GM12878 (cell line): ENCODE measurements at regions not wholly inside any gene's neighbourhood (a gene's known extent, or its start where the extent isn't known, plus 50 kb on each side); places are given as distances from the start of the nearest gene placed in this dataset.

Source experiments
- CBFB ChIP-seq: IDR thresholded peaks from 2 replicates; pipeline ENCODE4 v1.6.1; 2016; ENCODE audit warnings: antibody characterized with exemption, low read depth
- GABPA ChIP-seq: IDR thresholded peaks from 2 replicates; pipeline ENCODE4 v1.6.1; 2014; ENCODE audit warnings: antibody characterized with exemption, low read depth, mild to moderate bottlenecking, inconsistent platforms
- IKZF1 ChIP-seq: fragments of 450-650 bp; conservative IDR thresholded peaks from 2 replicates; pipeline ENCODE4 v1.6.1; 2017; ENCODE audit warnings: antibody characterized with exemption, mild to moderate bottlenecking
- ZBED1 ChIP-seq: IDR thresholded peaks from 2 replicates; pipeline ENCODE4 v1.6.1; 2016; ENCODE audit warnings: borderline replicate concordance
- TF ChIP-seq, protein P1 (sequence below): IDR thresholded peaks from 2 replicates; pipeline ENCODE4 v1.6.1; 2012; ENCODE audit warnings: improper control_type of control experiment, low read depth, low read length; ENCODE audit not compliant: insufficient replicate concordance
- TF ChIP-seq, protein P2 (sequence below): IDR thresholded peaks from 2 replicates; pipeline ENCODE4 v1.6.1; 2011; ENCODE audit warnings: borderline replicate concordance, low read depth, mild to moderate bottlenecking, moderate library complexity, low read length; ENCODE audit not compliant: insufficient read depth, poor library complexity, severe bottlenecking
- TF ChIP-seq, protein P3 (sequence below): fragments of 150-350 bp; IDR thresholded peaks from 2 replicates; pipeline ENCODE4 v1.6.1; 2014; ENCODE audit warnings: mild to moderate bottlenecking, low read depth, low read length

DNA sequence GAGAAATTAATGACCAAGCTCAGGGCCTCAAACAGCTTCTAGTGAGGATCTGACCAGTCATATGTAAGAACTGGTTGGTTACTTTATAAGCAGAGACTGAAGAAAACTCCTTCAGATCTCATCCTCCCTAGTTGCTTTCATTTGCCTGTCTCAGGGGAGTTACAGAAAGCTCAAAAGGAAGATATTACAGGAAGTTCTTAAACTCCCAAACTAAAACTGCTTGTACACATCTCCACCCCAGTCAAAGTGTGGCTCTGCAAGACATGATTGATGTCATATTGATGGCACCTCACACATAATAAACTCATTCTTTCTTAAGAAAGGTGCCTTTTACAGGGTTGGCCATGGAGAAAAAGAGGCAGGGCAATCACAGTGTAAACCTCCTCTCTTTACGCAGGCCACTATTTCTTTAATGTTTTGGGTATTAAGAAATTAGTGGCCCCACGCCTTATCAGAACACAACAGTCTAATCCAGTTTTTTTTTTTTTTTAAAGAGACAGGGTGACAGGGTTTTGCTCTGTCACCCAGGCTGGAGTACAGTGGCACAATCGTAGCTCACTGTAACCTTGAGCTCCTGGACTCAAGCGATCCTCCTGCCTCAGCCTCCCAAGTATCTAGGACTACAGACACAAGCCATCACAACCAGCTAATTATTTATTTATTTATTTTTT is 62.6 kb upstream of the STK17B start (continued):
- TF ChIP-seq, protein P1, sequence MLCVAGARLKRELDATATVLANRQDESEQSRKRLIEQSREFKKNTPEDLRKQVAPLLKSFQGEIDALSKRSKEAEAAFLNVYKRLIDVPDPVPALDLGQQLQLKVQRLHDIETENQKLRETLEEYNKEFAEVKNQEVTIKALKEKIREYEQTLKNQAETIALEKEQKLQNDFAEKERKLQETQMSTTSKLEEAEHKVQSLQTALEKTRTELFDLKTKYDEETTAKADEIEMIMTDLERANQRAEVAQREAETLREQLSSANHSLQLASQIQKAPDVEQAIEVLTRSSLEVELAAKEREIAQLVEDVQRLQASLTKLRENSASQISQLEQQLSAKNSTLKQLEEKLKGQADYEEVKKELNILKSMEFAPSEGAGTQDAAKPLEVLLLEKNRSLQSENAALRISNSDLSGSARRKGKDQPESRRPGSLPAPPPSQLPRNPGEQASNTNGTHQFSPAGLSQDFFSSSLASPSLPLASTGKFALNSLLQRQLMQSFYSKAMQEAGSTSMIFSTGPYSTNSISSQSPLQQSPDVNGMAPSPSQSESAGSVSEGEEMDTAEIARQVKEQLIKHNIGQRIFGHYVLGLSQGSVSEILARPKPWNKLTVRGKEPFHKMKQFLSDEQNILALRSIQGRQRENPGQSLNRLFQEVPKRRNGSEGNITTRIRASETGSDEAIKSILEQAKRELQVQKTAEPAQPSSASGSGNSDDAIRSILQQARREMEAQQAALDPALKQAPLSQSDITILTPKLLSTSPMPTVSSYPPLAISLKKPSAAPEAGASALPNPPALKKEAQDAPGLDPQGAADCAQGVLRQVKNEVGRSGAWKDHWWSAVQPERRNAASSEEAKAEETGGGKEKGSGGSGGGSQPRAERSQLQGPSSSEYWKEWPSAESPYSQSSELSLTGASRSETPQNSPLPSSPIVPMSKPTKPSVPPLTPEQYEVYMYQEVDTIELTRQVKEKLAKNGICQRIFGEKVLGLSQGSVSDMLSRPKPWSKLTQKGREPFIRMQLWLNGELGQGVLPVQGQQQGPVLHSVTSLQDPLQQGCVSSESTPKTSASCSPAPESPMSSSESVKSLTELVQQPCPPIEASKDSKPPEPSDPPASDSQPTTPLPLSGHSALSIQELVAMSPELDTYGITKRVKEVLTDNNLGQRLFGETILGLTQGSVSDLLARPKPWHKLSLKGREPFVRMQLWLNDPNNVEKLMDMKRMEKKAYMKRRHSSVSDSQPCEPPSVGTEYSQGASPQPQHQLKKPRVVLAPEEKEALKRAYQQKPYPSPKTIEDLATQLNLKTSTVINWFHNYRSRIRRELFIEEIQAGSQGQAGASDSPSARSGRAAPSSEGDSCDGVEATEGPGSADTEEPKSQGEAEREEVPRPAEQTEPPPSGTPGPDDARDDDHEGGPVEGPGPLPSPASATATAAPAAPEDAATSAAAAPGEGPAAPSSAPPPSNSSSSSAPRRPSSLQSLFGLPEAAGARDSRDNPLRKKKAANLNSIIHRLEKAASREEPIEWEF = peak; percentile 55
- no peak for TF ChIP-seq CBFB
- no peak for TF ChIP-seq ZBED1
- TF ChIP-seq, protein P2, sequence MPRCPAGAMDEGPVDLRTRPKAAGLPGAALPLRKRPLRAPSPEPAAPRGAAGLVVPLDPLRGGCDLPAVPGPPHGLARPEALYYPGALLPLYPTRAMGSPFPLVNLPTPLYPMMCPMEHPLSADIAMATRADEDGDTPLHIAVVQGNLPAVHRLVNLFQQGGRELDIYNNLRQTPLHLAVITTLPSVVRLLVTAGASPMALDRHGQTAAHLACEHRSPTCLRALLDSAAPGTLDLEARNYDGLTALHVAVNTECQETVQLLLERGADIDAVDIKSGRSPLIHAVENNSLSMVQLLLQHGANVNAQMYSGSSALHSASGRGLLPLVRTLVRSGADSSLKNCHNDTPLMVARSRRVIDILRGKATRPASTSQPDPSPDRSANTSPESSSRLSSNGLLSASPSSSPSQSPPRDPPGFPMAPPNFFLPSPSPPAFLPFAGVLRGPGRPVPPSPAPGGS = peak; percentile 21
- TF ChIP-seq, protein P3, sequence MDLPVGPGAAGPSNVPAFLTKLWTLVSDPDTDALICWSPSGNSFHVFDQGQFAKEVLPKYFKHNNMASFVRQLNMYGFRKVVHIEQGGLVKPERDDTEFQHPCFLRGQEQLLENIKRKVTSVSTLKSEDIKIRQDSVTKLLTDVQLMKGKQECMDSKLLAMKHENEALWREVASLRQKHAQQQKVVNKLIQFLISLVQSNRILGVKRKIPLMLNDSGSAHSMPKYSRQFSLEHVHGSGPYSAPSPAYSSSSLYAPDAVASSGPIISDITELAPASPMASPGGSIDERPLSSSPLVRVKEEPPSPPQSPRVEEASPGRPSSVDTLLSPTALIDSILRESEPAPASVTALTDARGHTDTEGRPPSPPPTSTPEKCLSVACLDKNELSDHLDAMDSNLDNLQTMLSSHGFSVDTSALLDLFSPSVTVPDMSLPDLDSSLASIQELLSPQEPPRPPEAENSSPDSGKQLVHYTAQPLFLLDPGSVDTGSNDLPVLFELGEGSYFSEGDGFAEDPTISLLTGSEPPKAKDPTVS = no peak
- 0 out of 2 replicates have a peak, but pooled peaks have one; percentile 57 for TF ChIP-seq IKZF1
- no peak for TF ChIP-seq GABPA
